HG02623 (cell line): ENCODE measurements at regions not wholly inside any gene's neighbourhood (a gene's known extent, or its start where the extent isn't known, plus 50 kb on each side); places are given as distances from the start of the nearest gene placed in this dataset.

Experiments
- ATAC-seq: cut with Tn5 transposase; IDR thresholded peaks from one replicate; pipeline ENCODE4 v1.9.1; 2021; ENCODE audit warnings: moderate library complexity; ENCODE audit not compliant: unreplicated experiment

DNA sequence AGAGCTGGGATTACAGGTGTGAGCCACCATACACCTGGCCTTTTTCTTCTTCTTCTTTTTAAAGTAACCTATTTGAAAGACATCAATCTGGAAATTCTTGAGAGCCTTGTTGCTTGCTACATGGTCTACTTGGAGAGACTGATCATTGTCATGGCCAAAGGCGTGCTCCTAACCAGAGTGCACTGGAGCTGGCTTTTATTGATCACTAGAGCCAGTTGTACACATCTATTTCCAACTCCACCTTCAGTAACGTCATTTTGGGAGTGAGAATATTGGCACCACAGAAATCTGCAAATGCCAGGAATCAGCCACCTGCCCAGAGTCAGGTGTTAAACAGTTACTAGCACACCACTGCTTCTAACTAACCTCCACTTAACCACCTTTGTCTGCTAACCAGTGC lies 735.1 kb downstream of the TYW1 start:
- ATAC-seq, result no peak

DNA sequence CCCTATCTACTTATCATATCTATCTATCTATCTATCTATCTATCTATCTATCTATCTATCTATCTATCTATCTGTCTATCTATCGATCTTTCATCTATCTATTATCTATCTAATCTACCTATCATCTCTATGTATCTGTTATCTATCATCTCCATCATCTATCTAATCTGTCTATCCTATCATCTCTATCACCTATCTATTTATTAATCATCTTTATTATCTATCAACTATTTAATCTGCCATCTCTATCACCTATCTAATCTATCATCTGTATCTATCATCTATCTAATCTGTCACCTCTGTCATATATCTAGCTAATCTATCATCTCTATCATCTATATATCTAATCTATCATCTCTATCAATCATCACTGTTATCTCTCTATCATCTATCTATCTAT lies 736.3 kb downstream of the TYW1 start:
- ATAC-seq, result no peak

DNA sequence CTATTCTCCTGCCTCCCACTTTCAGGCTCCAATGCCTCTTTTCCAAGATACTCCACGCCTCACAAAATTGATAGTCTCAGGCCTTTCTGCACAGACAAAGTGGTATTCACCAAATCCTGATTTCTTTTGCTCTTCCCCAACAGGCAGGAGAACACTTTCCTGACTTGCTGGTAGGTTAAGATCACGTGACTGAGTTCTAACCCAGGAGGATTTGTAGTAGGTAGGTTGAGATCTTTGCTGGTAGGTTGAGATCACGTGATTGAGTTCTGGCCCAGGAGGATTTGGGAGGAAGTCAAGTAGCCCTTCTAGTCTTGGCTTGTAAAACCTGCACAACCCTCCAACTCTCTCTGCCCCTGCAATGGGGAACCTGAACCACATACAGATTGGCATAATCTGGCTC lies 741.5 kb downstream of the TYW1 start:
- no peak for ATAC-seq

DNA sequence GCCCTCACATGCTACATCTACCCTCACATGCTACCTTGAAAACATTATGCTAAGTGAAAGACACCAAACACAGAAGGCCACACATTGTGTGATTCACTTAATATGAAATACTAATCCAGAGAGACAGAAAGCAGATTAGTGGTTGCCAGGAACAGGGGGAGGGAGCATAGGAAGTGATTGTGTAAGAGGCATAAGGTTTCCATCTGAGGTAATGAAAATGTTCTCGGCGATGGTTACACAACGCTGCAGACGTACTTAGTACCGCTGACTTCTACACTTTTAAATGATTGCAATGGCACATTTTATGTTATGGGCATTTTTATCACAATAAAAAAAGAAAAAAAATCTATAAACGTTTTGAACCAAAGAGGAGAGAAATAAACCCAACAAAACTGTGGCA lies 742.3 kb downstream of the TYW1 start:
- ATAC-seq, result no peak

DNA sequence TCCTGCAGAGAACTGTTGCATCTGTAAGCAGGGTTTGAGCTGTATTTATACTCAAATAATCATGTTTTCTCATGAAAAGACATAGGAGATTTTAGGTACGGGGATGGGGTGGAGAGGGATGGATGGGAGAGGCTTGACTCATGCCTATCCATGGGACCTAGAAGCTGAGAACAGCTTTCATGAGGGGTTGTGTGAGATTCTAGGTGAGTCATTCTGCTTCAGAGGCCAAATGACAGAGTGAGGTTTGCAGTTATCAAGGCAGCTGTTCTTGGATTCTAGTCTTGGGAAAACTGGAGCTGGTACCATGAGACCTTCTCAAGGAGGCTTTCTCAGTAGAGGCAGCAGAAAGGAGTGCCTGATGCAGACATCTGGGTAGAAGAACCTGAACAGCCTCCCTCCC lies 746.9 kb downstream of the TYW1 start:
- no peak for ATAC-seq

DNA sequence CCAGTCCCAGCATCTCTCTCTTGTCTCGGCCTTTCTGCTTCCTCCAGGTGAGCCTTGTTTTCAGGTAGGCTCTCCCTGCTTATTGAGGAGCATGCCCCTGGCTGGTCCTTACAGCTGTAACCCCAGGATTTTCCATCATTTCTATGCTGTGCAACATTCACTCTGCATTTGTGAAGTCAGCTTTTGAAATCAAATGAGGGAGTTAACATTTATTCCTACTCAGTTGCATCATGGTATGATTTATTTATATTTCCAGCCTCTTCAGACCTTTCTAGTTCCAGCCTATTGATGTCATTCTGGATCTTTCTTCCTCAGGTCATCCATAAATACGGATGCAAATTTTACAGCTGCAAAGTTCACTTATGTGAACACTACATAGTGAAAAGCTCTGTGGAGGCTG lies 755.6 kb downstream of the TYW1 start:
- no peak for ATAC-seq

DNA sequence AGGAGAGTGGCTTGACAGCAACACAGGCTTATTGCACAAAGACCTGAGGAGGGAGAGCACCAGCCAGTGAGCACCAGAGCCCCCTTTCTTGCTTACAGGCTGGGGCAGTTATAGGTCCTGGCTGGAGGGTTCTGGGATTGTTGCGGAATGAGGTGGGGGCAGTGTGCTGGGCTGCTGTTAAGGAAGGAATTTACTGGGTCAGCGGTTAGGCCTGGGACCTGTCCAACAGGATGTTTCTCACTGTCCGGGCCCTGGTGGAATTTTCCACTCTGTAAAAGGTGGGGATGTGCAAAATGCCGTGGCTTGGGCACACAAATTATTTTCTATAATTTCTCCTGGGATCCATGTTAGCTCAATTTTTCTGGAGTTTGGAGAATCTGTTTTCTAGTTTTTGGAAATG lies 757.3 kb downstream of the TYW1 start:
- no peak for ATAC-seq

DNA sequence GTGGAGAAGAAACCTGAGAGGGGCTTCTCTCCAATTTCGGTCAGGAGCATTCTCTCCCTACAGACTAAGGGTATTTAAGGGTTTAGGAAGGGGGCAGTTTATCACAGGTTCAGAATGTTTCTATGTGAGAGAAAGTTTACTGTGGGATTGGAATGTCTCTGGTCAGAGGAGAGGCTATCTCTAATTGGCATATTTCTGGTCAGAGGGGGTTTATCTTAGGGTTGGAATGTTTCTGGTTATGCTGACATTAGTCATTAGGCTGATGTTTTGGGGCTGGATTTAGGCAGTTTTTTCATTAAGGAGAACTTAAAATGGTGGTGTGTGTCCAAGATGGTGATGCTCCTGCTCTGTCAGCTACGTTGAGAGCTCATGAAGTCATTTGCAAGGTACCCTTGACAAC lies 758.0 kb downstream of the TYW1 start:
- no peak for ATAC-seq

DNA sequence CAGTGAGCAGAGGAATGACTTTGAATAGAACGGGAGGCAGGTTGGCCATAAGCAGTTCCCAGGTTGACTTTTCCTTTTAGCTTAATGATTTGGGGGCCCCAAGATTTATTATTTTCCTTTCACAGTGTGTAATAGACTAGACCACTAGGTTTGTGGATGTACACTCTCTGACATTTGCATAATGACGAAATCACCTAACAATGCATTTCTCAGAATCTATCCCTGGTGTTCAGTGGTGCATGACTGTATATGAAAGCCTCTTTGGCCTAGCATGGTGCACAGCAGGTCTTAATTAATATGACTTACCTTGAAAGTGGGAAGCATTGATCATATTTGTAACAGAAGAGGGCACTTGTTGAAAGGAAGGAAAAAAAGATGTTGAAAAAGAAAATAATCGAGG lies 761.9 kb downstream of the TYW1 start:
- no peak for ATAC-seq

DNA sequence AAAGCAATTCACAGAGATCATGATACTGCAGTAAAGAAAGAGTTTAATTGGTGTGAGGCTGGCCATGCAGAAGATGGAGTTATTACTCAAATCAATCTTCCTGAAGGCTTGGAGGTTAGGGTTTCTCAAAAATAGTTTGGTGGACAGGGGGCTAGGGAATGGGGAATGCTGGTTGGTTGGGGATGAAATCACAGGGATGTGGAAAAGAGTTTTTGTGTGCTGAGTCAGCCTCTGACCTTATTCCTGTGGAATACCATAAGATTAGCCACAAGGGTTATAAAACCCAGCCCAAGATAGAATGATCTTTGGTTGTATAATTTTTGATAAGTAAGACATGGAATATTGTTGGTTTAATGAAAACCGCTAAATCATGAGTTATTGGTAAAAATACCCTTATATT lies 764.3 kb downstream of the TYW1 start:
- no peak for ATAC-seq

DNA sequence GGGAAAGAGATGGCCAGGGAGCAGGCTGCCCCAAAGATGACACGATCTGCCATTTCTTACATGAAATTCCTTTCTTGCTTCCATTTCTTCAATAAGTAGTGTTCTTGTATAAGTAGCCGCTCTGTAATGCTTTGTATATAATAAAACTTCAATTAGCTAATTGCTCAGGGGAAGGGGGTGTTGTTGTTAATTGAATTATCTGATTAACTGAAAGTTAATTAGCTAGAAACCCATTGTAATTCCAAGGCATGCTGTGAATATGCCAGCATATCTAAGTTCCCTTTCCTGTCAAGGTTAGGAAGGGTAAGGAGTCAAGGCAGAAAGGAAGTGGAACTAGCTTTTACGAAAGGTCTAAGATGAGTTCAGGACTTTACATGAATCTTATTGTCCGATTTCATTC lies 765.9 kb downstream of the TYW1 start:
- ATAC-seq, result no peak

DNA sequence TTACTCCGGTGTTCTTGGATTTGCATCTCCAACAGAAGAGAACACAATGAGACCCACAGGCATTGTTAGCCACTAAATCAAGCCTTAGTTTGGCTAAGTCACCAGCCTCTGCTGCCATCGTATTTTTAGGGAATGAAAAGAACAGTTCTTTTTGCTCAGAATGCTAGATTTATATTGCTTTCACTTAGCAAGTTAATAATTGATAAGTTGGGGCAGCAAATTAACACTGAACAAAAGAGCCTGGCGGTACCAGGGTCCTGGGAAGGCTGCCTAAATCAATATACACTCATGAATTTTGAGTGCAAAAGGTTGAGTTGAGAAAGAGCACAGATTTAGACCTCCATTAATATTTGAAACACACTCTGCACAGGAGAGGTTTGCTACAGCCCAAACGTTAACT lies 767.7 kb downstream of the TYW1 start:
- ATAC-seq, result no peak

DNA sequence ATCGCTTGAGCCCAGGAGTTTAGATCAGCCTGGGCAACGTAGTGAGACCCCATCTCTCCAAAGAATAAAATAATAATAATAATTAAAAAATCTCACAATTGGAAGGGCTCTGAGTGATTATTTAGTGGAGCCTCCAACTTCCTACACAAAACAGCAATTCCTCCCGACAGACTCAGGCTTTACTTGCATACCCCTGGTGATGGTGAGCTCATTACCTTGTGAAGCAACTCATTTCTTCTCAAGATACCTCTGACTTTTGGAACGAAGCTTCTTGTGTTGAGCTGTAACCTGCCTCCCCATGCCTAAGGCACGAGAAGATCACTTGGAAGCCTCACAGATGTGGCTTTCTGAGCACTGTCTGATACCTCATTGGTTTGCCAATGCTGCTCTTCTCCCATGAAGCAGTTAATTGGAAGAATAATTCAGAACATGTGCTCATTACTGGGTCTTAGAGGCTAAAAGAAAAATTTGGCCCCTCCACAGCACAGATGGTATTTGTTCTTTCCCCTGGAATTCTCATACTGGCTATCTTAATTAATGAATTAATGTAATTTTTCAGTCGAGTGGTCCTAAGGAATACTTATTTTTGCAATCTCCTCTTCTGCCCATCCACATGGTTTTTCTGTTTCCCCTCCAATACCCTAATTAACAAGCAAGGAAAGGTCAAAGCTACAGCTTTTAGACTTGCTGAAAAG lies 769.0 kb downstream of the TYW1 start:
- ATAC-seq, result no peak

DNA sequence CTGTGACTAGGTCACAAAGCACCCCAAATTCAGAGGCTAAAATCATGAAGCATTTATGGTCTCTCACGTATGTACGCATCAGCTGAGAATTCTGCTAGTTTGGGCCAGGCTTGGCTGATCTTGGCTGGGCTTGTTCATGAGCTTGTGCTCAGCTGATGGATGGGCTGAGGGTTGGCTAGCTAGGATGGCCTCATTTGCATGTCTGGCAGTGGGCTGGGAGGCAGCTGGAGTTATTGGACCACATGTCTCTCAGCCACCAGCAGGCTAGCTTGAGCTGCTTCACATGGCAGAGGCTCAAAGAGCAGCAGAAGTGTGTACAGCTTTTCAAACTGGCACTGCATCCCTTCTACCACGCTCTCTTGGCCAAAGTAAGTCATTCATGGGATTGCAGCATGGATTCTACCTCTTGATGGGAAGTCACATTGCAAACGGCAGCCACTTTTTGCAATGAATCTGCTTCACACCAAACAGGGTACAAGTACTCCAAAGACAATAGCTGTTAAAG lies 770.3 kb downstream of the TYW1 start:
- ATAC-seq, result no peak

DNA sequence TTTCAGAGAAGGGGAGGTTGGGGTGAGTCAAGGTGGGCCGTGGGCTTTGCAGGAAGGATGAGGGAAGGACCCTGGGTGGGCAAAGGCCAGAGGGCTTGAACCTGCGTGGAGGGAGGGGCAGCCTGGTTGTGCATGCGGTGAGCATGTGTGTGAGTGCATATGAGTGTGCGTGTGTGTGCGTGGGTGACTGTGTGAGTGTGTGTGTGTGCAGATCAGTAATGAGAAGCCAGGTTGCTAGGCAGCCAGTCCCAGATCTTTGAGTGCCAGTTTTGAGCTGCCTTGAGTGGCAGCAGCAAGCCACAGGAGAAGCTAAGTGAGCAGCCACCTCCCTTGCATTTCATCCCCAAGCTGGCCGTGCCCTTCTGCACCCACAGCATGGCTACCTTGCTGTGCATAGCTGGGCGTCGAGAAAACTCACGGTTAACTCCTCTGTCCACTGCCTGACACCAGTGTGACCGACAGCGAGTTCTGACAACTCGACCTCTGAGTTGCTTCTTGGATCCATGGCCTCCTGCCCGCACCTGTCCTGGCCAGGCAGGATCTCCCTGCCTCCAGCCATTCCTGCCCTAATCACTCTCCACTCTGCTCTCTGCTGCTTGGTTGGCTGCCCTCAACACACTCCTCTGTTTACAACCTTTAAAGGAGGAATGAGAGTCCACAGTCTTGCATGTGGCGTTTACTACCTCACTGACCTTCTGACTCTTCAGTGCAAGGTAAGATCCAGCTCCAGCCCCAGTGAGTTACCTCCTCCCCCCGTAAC lies 775.4 kb downstream of the TYW1 start:
- ATAC-seq, result no peak

DNA sequence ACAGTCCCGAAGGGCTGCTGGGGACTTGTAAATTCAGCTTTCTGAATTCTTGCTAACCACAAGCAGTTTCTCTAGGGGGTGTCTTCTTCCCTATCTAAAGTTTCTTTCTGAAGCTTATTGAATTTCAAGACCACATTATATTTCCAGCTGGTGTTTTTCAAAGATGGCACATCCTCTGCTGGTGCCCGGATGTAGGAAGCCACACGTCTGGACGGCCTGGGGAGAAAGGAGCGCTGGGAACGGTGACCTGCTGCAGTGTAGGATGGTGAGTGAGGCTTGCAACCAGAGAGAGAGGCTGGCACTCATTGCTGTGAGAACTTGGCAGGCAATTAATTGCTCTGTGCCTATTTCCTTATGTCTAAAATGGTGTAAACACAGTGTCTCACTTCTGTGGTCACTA lies 776.4 kb downstream of the TYW1 start:
- ATAC-seq, result no peak

DNA sequence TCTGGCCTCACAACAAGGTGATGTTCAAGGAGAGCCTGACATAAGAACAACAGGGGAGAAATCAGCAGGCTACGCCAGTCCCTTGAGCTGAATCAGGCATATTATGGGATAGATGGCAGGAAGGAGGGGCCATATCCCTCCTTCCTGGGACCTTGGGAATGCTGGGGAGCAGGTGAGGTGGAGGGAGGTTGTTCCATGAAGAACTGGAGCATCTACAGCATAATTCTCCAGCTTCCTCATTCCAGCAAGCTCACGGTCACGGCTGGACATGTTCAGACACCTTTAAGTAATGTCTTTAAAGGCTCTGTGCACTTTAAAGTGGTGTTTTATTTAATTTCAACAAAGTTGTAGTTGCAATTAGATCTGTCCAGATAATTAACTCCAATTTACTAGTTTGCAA lies 780.5 kb downstream of the TYW1 start:
- no peak for ATAC-seq

DNA sequence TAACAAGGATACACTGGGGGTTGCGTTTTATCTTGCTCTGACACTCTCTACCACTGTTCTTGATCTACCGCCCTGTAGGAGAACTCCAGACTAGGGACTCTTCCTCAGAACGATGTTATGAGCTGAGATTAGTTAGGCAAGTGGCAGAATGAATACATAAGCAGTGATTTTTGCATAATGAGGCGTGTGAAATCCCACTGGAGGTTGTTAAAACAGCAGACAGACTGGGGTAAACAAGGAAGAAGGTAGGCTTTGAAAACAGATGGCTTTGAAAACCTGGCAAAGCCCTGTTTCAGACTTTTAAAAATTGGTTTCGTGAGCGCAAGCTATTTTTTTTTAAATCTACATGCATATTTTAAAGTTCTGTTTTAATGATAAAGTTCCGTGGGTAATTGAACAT lies 785.2 kb downstream of the TYW1 start:
- no peak for ATAC-seq

DNA sequence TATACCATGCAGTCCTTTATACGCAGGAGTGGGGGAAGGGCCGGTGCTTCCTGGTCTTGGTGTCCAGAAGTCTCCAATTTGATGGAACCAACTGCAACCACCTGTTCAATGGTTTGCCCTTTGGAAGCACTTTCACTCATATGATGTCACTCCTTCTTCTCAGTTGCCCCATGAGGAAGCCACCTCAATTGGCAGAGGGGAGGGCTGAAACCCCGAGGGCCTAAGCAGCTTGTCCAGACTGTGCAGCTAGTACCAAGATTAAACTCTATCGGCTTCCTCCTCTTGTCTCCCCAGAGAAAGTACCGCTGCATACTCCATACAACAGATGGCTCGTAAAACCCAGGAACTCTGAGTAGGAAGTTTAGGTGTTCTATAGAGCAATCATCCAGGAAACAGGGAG lies 789.4 kb downstream of the TYW1 start:
- ATAC-seq, result no peak

DNA sequence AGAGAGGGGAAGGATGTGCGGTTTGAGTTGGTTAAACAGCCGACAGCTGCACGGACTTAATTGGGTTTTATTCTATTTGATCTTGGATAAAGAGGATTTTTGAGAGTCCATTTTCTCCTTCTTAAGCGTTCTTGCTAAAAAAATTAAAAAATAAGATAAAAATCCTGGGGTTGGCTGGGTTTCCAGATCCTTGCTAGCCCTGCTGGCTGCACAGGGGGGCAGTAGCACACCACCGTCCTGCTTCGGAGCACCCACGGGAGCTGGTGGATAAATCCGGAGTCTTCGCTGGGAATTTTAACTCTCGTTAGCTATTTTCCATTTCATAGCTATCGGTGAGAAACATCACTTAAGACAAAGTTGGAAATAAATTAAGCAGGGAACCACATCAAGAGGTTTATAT lies 792.0 kb downstream of the TYW1 start:
- ATAC-seq, result no peak

DNA sequence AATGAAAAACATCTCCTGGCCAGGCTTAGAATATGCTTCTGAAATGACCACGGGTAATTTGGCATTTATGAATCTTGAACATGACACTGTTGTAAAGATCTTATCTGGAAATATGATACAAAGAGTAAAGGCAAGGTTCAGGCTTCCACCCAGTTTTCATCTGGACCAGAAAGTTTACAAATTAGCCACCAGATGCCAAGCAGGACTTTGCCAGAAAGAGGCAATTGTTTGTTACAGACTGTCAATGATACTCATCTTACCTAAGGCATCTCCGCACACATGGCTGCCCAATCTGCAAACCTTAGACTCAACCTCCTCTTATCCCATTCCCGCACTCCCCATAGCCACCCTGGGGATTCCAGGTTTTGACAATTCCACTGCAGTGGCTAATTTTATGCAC lies 795.3 kb downstream of the TYW1 start:
- no peak for ATAC-seq

DNA sequence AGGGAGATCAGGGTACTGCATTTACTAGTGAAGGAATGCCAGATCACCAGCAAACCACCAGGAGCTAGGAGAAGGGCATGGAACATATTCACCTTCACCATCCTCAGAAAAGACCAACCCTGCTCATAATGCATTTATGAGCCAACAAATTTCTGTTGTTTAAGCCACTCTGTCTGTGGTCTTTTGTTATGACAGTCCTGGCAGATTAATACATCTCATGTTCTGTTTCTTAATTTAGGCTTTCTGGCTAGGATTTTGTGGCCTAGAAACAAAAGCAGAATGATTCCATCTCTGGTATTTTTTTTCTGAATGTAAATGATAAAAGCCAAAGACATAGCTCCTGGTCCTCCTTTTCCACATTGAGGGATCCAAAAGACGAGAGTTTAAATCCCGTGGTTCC lies 797.9 kb downstream of the TYW1 start:
- ATAC-seq, result no peak

DNA sequence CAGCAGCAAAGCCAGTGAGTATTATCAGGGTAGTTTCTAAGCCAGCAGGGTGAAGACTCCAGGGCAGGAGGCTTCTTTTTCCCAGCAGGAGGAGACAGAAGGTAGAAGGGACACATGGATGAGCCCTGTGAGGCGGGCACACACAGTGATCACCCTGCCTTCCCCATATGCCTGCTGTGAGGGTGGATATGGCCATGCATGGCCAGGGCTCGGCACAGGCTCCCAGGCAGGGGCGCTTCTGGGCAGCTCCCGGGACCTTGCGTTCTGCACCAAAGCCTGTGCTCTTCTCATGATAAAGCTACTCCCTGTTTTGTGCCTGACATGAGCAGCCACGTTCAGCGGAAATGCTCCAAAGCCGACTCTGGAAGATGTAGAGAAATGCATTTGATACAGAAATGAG lies 807.2 kb downstream of the TYW1 start:
- ATAC-seq, result no peak
